Peyer's patch (tissue), 4 donors: ENCODE measurements at regions not wholly inside any gene's neighbourhood (a gene's known extent, or its start where the extent isn't known, plus 50 kb on each side); places are given as distances from the start of the nearest gene placed in this dataset.

Source experiments
- DNase-seq, 3 donors: peaks; one replicate each; pipeline ENCODE4 v3.0.0-alpha.2; 2017 to 2019
- H3K27ac ChIP-seq, 4 donors: fragments of 200-600 bp; sonication (generic); one replicate each; pipeline ENCODE4 v1.5.1; 2016 to 2019
- H3K27me3 ChIP-seq, 2 donors: fragments of 200-600 bp; sonication (generic); one replicate each; pipeline ENCODE4 v1.5.1; 2019
- H3K36me3 ChIP-seq, 3 donors: fragments of 200-600 bp; sonication (generic); one replicate each; pipeline ENCODE4 v1.5.1; 2016 to 2019
- H3K4me1 ChIP-seq, 4 donors: fragments of 200-600 bp; sonication (generic); one replicate each; pipeline ENCODE4 v1.5.1; 2016 to 2019
- H3K4me3 ChIP-seq, 4 donors: fragments of 200-600 bp; sonication (generic); 1 replicate in 3 of 4; 2 replicates in 1 of 4; pipeline ENCODE4 v1.5.1; 2016 to 2019; ENCODE audit warnings: mild to moderate bottlenecking in 1 of 4
- H3K9me3 ChIP-seq, 4 donors: fragments of 200-600 bp; sonication (generic); one replicate each; pipeline ENCODE4 v1.5.1; 2016 to 2019; ENCODE audit warnings: mild to moderate bottlenecking in 1 of 4
- CTCF ChIP-seq, 6 experiments: fragments of 450-650 bp in 4 of 6; fragments of 200-600 bp in 2 of 6; sonication (generic) in 1 of 6; IDR thresholded peaks; one replicate each; pipeline ENCODE4 v1.5.1; 2017 to 2019; ENCODE audit warnings: antibody characterized with exemption in 6 of 6, mild to moderate bottlenecking in 3 of 6, moderate library complexity in 1 of 6
- POLR2A ChIP-seq, 2 donors: fragments of 450-650 bp; IDR thresholded peaks; one replicate each; pipeline ENCODE4 v1.5.1; 2017; ENCODE audit warnings: antibody characterized with exemption in 2 of 2, mild to moderate bottlenecking in 2 of 2, moderate library complexity in 2 of 2

- no peaks in the 10 kb centered on the region for H3K36me3 ChIP-seq
- no peak overlapping the region for H3K27ac ChIP-seq
- no peaks in the 10 kb centered on the region for H3K9me3 ChIP-seq
- no peaks in the 10 kb centered on the region for H3K27me3 ChIP-seq
- no peak overlapping the region for H3K4me3 ChIP-seq
- no peaks in the 10 kb centered on the region for H3K4me1 ChIP-seq
- no peak for DNase-seq
- TF ChIP-seq POLR2A (IDR thresholded peaks at IDR 0.05), result no peak
These were observed 67.2 kb upstream of the OLFM4 start for GRCh38 chr13:52961256-52961910.

- H3K27me3 ChIP-seq, result no peaks in the 10 kb centered on the region
- no peaks in the 10 kb centered on the region for H3K4me1 ChIP-seq
- H3K27ac ChIP-seq, result no peak overlapping the region
- H3K4me3 ChIP-seq, result no peak overlapping the region
- no peaks in the 10 kb centered on the region for H3K9me3 ChIP-seq
- H3K36me3 ChIP-seq, result no peaks in the 10 kb centered on the region
- DNase-seq, result no peak
- TF ChIP-seq CTCF (IDR thresholded peaks at IDR 0.05), result no peak
- TF ChIP-seq POLR2A (IDR thresholded peaks at IDR 0.05), result no peak
These were observed 73.1 kb upstream of the OLFM4 start for GRCh38 chr13:52955472-52955874.

- no peak for DNase-seq
- no peaks in the 10 kb centered on the region for H3K9me3 ChIP-seq
- no peak overlapping the region for H3K27ac ChIP-seq
- H3K4me3 ChIP-seq, result no peak overlapping the region
- no peaks in the 10 kb centered on the region for H3K36me3 ChIP-seq
- no peaks in the 10 kb centered on the region for H3K27me3 ChIP-seq
- no peaks in the 10 kb centered on the region for H3K4me1 ChIP-seq
- TF ChIP-seq CTCF (IDR thresholded peaks at IDR 0.05) (no peak), POLR2A (IDR thresholded peaks at IDR 0.05) (no peak)
These were observed 73.8 kb upstream of the OLFM4 start for GRCh38 chr13:52954838-52955237.

- no peak for DNase-seq
- no peak overlapping the region for H3K27ac ChIP-seq
- no peaks in the 10 kb centered on the region for H3K9me3 ChIP-seq
- TF ChIP-seq CTCF (IDR thresholded peaks at IDR 0.05) (no peak), POLR2A (IDR thresholded peaks at IDR 0.05) (no peak)
- H3K36me3 ChIP-seq, result no peaks in the 10 kb centered on the region
- no peaks in the 10 kb centered on the region for H3K27me3 ChIP-seq
- H3K4me3 ChIP-seq, result no peak overlapping the region
- no peaks in the 10 kb centered on the region for H3K4me1 ChIP-seq
These were observed 78.1 kb upstream of the OLFM4 start for GRCh38 chr13:52950436-52950956.

- Histone ChIP-seq H3K36me3 (no peaks in the 10 kb centered on the region), H3K27me3 (no peaks in the 10 kb centered on the region), H3K4me3 (no peak overlapping the region), H3K9me3 (no peaks in the 10 kb centered on the region), H3K27ac (no peak overlapping the region), H3K4me1 (no peaks in the 10 kb centered on the region)
- TF ChIP-seq CTCF (IDR thresholded peaks at IDR 0.05), result no peak
- TF ChIP-seq POLR2A (IDR thresholded peaks at IDR 0.05), result no peak
- DNase-seq, result no peak
These were observed 78.9 kb upstream of the OLFM4 start for GRCh38 chr13:52949742-52950141.

- Histone ChIP-seq H3K27me3 (no peaks in the 10 kb centered on the region), H3K27ac (no peak overlapping the region), H3K36me3 (no peaks in the 10 kb centered on the region), H3K9me3 (no peaks in the 10 kb centered on the region), H3K4me3 (no peak overlapping the region), H3K4me1 (no peaks in the 10 kb centered on the region)
- DNase-seq, result no peak
- TF ChIP-seq CTCF (IDR thresholded peaks at IDR 0.05), result no peak
- TF ChIP-seq POLR2A (IDR thresholded peaks at IDR 0.05), result no peak
These were observed 79.6 kb upstream of the OLFM4 start for GRCh38 chr13:52949044-52949443.
